Transverse colon (tissue), 4 donors: ENCODE measurements at regions not wholly inside any gene's neighbourhood (a gene's known extent, or its start where the extent isn't known, plus 50 kb on each side); places are given as distances from the start of the nearest gene placed in this dataset.

Experiments
- POLR2A ChIP-seq: fragments of 450-650 bp; IDR thresholded peaks from one replicate; pipeline ENCODE4 v1.6.1; 2016; ENCODE audit warnings: antibody characterized with exemption, mild to moderate bottlenecking, moderate library complexity
- POLR2AphosphoS5 ChIP-seq, 3 donors: sonication (generic); formaldehyde crosslinking; IDR thresholded peaks; one replicate each; pipeline ENCODE4 v1.6.1; 2016; ENCODE audit warnings: antibody characterized with exemption in 3 of 3
- TF ChIP-seq, protein P1 (sequence below), 5 experiments: fragments of 200-600 bp in 3 of 5; fragments of 450-650 bp in 2 of 5; sonication (generic) in 3 of 5; IDR thresholded peaks; 1 replicate in 2 of 5; 2 replicates in 3 of 5; pipeline ENCODE4 v1.5.1; 2016 to 2017; ENCODE audit warnings: antibody characterized with exemption in 5 of 5, inconsistent platforms in 3 of 5, mild to moderate bottlenecking in 2 of 5, moderate library complexity in 1 of 5

- TF ChIP-seq POLR2AphosphoS5 (IDR thresholded peaks at IDR 0.05) (no peak), POLR2A (no peak)
- TF ChIP-seq, protein P1, sequence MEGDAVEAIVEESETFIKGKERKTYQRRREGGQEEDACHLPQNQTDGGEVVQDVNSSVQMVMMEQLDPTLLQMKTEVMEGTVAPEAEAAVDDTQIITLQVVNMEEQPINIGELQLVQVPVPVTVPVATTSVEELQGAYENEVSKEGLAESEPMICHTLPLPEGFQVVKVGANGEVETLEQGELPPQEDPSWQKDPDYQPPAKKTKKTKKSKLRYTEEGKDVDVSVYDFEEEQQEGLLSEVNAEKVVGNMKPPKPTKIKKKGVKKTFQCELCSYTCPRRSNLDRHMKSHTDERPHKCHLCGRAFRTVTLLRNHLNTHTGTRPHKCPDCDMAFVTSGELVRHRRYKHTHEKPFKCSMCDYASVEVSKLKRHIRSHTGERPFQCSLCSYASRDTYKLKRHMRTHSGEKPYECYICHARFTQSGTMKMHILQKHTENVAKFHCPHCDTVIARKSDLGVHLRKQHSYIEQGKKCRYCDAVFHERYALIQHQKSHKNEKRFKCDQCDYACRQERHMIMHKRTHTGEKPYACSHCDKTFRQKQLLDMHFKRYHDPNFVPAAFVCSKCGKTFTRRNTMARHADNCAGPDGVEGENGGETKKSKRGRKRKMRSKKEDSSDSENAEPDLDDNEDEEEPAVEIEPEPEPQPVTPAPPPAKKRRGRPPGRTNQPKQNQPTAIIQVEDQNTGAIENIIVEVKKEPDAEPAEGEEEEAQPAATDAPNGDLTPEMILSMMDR (IDR thresholded peaks at IDR 0.05), result no peak
Measured at GRCh38 chr5:24786108-24786507, 141.3 kb upstream of the CDH10 start.
